ENCODE measurements at regions not wholly inside any gene's neighbourhood (a gene's known extent, or its start where the extent isn't known, plus 50 kb on each side); places are given as distances from the start of the nearest gene placed in this dataset.
A peak's percentile ranks its signal among the peaks of the same experiment; 100 is the strongest.

- no peak for DNase-seq (ENCODE audit: low read depth in 2 of 2)
These were observed 1013.1 kb upstream of the TMEM132C start for GRCh38 chr12:127253797-127254327.

DNA sequence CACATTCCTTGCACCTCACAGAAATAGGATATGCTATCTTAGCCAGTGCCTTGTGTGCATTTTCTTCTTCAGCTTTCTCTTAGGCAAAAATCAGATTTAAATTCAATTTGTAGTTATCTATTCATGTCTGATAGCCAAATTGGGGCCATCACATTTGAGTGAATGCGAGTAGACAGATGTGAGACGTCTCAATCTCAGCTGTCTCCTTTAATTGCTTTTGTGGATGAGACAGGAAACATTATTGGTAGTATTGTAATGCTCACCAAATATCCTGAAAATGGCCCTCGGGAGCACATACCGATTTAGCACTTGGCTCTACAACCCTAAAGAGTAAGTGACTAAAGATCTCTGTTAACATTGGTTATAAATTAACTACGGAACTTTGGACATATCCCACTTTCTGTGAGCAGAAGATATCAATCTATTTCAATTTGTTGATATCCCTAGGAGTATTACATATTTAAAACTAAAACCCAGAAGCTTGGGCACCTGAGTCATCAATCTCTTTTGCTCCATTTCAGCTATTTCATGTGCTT is 1012.5 kb upstream of the TMEM132C start:
- no peak for DNase-seq (ENCODE audit: low read depth in 2 of 2)

DNA sequence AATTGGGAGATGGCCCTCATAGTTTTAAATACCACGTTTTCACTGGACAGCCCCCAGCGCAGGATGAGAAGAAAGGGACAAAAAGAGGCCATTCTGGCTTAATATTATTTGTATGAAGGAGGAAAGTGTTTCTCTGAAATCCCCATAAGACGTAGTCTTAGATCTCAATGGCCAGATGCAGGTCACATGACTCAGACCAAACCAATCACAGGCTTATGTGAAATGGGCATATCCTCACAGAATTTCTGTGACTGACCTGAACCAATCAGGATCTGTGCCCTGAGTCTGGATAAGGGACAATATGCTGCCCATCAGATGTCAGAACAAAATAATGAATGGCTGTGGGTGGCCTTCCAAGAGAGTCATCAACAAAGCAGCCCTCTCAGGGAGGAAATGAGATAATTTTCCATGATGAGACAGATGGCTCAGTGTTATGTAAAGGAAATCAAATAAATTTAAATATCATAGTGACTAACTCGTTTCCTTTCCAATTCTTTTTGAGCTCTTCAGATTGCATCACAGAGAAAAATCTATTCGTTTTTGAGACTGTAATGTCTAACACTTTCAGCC is 1009.5 kb upstream of the TMEM132C start:
- DNase-seq (ENCODE audit: low read depth in 2 of 2): no peak

GRCh38 chr12:127260531-127260930 is 1006.4 kb upstream of the TMEM132C start:
- no peak for DNase-seq (ENCODE audit: low read depth in 2 of 2)

- no peak for DNase-seq (ENCODE audit: low read depth in 2 of 2)
These were observed 1006.0 kb upstream of the TMEM132C start for GRCh38 chr12:127260999-127261398.

- DNase-seq (ENCODE audit: low read depth in 2 of 2): no peak
These were observed 1004.4 kb upstream of the TMEM132C start for GRCh38 chr12:127262615-127263014.

DNA sequence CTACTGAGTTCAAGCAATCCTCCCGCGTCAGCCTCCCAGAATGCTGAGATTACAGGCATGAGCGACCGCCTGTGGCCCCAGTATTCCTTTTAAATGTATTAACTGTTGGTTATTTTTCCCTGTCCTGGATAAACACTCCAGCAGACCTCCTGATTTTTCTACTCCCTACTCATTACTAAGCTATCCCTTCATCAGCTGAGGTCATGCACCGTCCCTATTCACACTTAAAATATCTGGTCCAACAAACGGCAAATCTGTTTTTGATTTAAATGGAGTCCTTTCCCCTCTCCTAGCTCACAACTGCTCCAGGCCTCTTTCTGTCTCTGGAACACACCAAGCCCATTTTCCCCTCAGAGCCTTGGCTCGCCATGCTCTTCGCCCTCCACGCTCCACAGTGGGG is 1003.3 kb upstream of the TMEM132C start:
- DNase-seq (ENCODE audit: low read depth in 2 of 2): no peak

DNA sequence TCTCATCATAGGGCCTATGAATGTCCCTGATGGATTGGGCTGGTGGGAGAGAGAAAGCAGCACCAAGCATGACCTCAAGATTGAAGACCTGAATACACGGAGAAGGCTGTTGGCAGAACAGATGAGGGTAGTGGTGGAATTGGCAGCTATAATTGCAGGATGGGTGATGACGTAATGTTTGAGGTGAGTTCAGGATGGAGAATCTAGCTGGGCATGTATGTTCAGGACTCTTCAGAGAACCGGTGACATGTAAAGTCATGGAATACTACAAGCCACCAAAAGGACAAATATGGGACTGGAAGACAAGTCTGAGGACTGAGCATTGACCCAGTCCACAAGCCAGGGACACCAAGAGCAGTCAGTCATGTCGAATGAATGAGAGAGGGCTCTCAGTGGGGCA is 999.8 kb upstream of the TMEM132C start:
- DNase-seq (ENCODE audit: low read depth in 2 of 2): no peak

DNA sequence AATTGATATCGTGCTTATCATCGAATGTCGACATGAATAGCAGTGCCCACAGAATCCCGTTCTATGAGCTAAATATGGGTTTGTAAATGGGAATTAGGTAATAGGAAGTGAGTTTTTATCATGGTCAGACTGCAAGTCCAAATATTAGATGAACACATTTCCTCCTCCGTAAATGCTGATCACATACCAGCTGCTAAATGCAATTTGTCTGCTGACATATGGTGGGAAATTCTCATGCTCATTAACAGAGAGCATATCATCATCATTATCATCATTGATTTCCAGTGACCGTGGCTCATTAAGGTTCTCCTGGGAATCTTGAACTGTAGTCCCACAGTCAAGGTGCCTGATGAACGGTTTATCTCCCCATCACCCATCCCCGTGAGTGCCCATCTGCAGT is 998.8 kb upstream of the TMEM132C start:
- DNase-seq (ENCODE audit: low read depth in 2 of 2): no peak

DNA sequence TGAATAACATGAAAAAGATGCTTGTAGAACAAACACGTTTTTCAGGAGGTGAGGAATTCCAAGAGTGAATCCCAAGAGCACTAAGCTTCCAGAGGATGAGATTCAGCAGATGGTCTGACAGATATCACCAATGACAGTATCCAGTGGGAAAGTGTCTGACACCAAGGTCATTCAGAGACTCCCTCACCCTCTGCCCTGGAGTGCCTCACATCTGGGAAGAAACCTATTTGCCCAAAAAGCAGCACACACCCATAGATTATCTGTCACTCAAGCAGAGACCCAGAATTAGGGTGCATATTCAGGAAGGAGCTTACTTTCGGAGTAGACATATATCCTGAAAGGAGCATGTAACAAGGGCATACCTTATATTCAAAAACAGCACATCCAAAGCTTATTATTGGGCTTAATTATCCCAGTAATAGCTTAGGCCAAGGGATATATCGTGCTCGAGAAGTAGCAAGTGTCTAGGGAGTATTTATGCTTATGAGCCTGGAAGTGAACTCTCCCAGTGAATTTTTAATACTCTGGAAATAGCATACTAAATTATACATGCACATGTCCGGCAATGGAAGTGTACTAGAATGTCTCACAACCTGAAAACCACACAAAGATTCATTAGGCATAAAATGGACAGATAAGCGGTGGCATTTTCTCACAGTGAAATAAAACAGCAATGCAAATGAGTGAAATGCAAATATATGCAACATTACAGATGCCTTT is 998.1 kb upstream of the TMEM132C start:
- DNase-seq (ENCODE audit: low read depth in 2 of 2): no peak

DNA sequence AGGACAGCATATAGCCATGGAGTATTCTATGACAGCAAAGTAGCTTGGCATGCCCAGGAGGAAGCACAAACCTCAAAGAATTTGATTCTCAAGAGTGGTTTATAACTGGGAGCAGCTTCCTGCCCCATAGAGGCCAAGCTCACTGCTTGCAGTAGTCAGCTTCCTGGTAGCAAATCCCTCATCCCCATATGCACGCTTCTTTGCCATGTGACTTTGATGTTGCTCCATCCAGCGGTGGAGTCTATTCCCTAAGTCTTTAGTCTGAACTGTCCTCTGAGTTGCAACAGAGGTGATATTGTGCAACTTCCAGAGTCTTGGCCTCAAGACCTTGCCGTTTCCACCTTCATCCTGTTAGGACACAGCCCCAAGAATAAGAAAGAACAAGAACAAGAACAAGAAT is 996.8 kb upstream of the TMEM132C start:
- DNase-seq (ENCODE audit: low read depth in 2 of 2): no peak

- DNase-seq (ENCODE audit: low read depth in 2 of 2): no peak
These were observed 995.2 kb upstream of the TMEM132C start for GRCh38 chr12:127271776-127272175.

GRCh38 chr12:127272864-127273263 is 994.1 kb upstream of the TMEM132C start:
- DNase-seq (ENCODE audit: low read depth in 2 of 2): no peak

- no peak for DNase-seq (ENCODE audit: low read depth in 2 of 2)
These were observed 993.3 kb upstream of the TMEM132C start for GRCh38 chr12:127273626-127274025.

GRCh38 chr12:127275416-127275815 is 991.6 kb upstream of the TMEM132C start:
- DNase-seq (ENCODE audit: low read depth in 2 of 2): no peak

DNA sequence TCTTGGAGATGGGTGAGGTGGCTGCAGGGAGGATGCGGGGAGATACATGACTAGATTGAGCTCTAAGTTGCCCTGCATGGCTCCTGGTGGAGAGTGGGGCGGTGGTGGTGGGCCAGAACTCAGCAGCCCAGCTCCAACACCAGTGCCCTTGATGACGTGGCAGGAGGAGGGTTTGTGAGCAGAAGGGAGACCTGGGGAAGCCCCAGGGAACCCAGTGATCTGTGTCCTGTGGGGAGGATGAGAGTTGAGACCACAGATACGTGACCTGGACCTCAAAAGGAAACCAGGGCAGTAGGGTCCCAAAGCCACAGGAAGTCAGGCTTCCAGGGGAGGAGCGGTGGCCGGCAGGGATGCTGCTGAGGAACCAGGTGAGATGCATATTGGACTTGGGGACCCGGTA is 989.1 kb upstream of the TMEM132C start:
- DNase-seq (ENCODE audit: low read depth in 2 of 2): no peak

DNA sequence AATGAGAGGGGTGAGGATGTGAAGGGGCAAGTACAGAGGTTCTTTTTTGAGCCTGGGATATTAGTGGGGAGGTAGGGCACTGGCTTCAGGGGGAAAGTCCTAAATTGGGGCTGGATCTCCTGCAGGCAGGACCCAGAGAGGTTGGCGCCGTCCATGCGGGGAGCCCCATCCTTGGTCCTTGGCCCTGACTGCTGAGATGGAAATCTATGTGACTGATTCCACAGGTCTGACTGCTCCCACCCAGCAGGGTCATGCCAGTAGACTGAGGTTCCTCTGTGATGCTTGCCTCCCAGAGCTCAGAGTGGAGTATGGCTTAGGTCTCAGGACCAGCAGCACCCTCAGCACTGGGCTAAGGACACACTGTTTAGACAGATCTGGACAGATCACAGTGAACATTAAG is 988.6 kb upstream of the TMEM132C start:
- DNase-seq (ENCODE audit: low read depth in 2 of 2): no peak

GRCh38 chr12:127280393-127281275 is 986.3 kb upstream of the TMEM132C start:
- DNase-seq (ENCODE audit: low read depth in 2 of 2): peak; percentile 66

GRCh38 chr12:127282786-127283565 is 984.0 kb upstream of the TMEM132C start:
- DNase-seq (ENCODE audit: low read depth in 2 of 2): no peak

DNA sequence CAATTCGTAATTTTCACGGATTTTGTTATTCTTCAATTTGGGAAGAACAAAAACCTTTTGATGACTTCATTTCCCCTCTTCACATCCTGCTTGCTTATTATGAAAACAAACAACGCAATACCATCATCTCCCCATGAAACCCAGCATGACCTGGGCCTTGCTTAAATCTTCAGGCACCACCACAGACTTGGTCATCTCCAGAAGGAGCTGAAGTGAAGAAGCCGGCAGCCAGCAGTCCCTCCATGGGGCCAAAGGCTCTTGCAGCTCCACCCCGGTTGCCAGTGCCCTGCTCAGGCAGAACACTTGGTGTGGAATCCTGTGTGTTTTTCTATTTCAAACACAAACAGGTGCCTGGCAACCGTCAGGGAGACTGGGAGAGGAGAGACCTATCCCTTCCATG is 982.9 kb upstream of the TMEM132C start:
- DNase-seq (ENCODE audit: low read depth in 2 of 2): no peak

GRCh38 chr12:127284870-127285431 is 982.0 kb upstream of the TMEM132C start:
- DNase-seq (ENCODE audit: low read depth in 2 of 2): no peak

Measured in stimulated activated CD8-positive, alpha-beta memory T cell treated with anti-CD3 and anti-CD28 coated beads, Interleukin-2, amount 100 ng/mL, for 48 hours (primary cell).